GM13977 (cell line): ENCODE measurements at regions not wholly inside any gene's neighbourhood (a gene's known extent, or its start where the extent isn't known, plus 50 kb on each side); places are given as distances from the start of the nearest gene placed in this dataset.
"Not testable (repeated sequence)": the region's sequence is repeated elsewhere in the genome, so short reads cannot be mapped to it uniquely, and the experiment has no call there.

Source experiments
- DNase-seq: peaks from one replicate; pipeline ENCODE4 v3.0.0; 2012; ENCODE audit warnings: low spot score
- in situ Hi-C: fragments of 300-500 bp; cut with MboI; formaldehyde crosslinking; loops from one replicate; pipeline ENCODE4 v1.12.0; 2022; ENCODE audit warnings: low sequenced_read_pairs, low pct_unique_long_range_greater_than_20kb, mixed read lengths, inconsistent platforms; ENCODE audit not compliant: unreplicated experiment
- TF ChIP-seq, protein P1 (sequence below): IDR thresholded peaks from 2 replicates; pipeline ENCODE4 v1.5.1; 2012; ENCODE audit warnings: mild to moderate bottlenecking, control low read depth; ENCODE audit not compliant: insufficient read depth; ENCODE audit errors: extremely low read depth, missing control alignments

DNA sequence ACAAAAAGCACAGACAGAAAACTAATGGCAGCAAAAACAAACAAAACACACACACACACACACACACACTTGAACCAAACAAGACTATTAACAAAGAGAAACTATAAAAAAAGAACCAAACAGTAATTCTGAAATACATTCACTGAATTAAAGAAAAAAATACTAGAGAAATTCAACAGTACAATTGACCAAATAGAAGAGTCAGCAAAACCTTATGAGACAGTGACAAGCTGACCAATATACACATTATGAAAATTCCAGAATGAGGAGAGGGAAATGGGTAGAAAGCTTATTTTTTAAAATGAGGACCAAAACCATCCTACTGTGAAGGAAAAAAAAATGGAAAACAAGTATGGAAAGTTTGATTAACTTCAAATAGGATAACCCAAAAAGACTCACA lies 212.2 kb upstream of the BTBD3 start:
- in situ Hi-C loops: no loop called here
- TF ChIP-seq, protein P1, sequence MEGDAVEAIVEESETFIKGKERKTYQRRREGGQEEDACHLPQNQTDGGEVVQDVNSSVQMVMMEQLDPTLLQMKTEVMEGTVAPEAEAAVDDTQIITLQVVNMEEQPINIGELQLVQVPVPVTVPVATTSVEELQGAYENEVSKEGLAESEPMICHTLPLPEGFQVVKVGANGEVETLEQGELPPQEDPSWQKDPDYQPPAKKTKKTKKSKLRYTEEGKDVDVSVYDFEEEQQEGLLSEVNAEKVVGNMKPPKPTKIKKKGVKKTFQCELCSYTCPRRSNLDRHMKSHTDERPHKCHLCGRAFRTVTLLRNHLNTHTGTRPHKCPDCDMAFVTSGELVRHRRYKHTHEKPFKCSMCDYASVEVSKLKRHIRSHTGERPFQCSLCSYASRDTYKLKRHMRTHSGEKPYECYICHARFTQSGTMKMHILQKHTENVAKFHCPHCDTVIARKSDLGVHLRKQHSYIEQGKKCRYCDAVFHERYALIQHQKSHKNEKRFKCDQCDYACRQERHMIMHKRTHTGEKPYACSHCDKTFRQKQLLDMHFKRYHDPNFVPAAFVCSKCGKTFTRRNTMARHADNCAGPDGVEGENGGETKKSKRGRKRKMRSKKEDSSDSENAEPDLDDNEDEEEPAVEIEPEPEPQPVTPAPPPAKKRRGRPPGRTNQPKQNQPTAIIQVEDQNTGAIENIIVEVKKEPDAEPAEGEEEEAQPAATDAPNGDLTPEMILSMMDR: no peak
- DNase-seq: no peak

DNA sequence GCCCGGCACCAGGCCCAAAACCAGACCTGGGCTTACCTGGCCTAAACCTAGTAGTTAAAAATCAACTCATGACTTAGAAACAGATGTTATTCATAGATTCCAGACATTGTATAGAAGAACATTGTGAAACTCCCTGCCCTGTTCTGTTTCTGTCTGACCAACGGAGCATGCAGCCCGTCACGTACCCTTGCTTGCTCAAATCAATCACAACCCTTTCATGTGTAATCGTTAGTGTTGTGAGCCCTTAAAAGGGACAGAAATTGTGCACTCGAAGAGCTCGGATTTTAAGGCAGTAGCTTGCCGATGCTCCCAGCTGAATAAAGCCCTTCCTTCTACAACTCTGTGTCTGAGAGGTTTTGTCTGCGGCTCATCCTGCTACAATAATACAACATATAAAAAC lies 209.5 kb upstream of the BTBD3 start:
- DNase-seq, in situ Hi-C loops: not testable (repeated sequence)

DNA sequence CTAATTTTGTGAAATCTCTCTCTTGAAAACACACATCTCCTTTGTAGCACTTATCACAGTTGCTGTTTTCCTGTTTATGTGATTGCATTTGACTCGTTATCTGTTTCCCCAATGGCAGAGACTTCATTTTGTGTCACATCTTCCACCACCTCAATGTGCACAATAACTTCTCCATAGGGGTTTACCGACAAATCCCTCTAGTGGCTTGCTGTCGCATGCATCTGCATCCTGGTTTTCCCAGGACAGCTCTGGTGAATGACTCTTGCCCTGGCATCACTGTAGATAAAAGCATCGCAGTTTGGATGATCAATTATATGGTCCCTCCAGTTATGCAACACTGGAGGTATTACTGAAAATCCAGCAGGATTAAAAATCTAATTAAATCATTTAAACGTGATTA lies 206.5 kb upstream of the BTBD3 start:
- in situ Hi-C loops: no loop called here
- TF ChIP-seq, protein P1: no peak
- no peak for DNase-seq

DNA sequence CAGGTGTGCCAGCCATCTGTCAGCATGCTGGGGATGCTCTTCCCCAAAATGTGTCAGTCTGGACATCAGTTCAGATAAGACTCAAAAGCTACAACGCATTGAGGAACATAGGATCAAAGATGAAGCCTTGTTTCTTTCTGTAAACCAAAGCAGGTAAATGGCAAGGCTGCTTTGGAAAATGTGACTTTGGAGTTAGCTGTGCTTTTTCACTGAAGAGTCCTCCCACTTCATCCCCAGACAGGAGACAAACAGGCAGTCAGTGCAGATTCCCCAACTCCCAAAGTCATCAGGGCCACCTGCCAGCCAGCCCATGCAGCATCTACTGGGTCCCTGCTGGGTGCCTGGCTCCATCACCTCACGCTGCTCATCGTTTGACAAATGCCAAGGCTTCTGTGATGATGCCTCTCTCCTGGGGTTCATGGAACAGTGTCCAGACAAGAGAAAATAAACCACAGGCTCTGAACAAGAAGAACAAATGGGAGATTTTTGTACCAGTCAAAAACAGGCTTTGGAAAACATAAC lies 205.0 kb upstream of the BTBD3 start:
- in situ Hi-C loops: no loop called here
- TF ChIP-seq, protein P1: no peak
- DNase-seq: no peak

DNA sequence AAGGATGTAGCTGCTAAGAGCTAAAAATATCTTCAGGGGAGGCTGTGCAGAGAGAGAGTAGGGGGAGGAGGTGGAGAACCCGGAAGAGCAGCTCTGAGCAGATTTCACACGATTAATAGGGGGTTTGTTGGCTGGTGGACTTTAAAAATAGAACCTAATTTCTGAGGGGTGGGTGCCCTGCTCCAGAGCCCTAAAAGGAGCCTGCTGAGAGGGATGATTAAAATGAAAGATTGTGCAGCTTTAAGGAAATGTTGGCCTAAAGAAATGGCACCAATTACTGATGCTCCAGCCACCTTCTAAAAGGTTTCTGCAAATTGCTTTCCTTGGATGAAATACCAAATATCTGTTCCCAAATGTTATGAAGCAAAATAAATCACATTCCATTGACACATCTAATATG lies 202.8 kb upstream of the BTBD3 start:
- TF ChIP-seq, protein P1: no peak
- DNase-seq: no peak
- in situ Hi-C loops: no loop called here

DNA sequence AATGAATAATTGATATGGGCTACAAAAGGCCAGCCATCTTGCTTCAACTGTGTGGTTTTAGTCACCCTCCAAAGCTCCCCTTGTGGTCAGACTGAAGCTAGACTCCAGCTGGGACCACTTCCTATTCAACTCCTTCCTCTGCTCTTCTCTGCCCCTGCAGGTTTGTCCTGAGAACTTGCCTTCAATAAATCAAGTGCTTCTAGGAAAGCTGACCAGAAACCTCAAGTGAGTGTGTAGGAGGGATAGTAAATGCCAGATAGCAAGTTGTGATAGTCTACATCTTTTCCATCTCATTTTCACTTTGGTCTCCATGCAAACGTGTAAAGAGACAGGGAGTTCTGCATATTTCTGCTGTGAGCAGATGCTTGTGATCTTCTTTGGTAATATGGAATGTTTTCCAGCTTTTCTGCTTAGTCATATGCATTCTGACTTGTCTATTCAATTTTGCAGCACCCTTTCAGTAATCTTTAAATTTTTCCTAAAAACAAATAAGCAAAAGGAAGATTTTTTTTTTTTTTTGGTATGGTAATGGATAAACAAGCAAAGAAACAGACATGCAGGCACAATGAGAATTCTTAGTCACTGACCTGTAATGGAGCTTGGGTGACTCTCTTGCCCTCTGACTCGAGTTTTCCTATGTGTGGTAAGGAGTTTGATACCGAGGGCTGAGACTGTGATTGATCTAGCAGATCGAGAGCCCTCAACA lies 201.3 kb upstream of the BTBD3 start:
- no peak for DNase-seq
- TF ChIP-seq, protein P1: no peak
- in situ Hi-C loops: no loop called here

DNA sequence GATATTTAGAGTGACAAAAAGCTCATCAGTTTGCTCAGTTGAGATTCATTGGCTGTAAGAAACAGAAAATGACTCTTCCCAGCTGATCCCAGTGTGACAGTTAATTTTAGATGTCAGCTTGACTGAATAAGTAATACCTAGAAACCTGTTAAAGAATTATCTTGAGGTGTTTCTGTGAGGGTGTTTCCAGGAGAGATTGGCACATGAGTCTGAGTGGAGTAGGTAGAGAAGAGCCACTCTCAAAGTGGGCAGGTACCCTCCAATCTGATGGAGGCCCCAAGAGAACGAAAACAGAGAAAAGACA lies 200.8 kb upstream of the BTBD3 start:
- DNase-seq: no peak
- TF ChIP-seq, protein P1: no peak
- in situ Hi-C loops: no loop called here
